ENCODE measurements at regions not wholly inside any gene's neighbourhood (a gene's known extent, or its start where the extent isn't known, plus 50 kb on each side); places are given as distances from the start of the nearest gene placed in this dataset.

DNA sequence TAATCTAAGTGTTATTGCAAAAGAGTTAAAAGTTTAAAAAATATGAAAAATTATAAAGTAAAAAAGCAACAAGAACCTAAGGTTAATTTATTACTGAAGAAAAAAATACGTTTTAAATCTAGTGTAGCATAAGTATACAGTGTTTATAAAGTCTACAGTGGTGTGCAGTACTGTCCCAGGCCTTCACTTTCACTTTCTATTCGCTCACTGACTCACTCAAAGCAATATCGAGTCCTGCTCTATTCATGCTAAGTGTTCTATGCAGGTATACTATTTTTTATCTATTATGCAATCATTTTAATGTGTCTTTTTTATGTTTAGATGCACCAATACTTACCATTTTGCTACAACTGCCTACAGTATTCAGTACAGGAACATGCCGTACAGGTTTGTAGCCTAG lies 113.0 kb downstream of the MANEA start:
- no peak overlapping the region for H3K27ac ChIP-seq
- H3K36me3 ChIP-seq = no peaks in the 10 kb centered on the region
- no peak overlapping the region for H3K4me3 ChIP-seq
- no peaks in the 10 kb centered on the region for H3K4me1 ChIP-seq
- no peaks in the 10 kb centered on the region for H3K27me3 ChIP-seq
- DNase-seq (ENCODE audit: low spot score in 2 of 2) = no peak
- WGBS, 2 donors = 71 to 72% methylated on average over 4 of the region's 4 CpGs
- H3K9me3 ChIP-seq = peaks cover 0 to 3% (median 0%) of the 10 kb centered on the region in 4 donors
- TF ChIP-seq, protein P1, sequence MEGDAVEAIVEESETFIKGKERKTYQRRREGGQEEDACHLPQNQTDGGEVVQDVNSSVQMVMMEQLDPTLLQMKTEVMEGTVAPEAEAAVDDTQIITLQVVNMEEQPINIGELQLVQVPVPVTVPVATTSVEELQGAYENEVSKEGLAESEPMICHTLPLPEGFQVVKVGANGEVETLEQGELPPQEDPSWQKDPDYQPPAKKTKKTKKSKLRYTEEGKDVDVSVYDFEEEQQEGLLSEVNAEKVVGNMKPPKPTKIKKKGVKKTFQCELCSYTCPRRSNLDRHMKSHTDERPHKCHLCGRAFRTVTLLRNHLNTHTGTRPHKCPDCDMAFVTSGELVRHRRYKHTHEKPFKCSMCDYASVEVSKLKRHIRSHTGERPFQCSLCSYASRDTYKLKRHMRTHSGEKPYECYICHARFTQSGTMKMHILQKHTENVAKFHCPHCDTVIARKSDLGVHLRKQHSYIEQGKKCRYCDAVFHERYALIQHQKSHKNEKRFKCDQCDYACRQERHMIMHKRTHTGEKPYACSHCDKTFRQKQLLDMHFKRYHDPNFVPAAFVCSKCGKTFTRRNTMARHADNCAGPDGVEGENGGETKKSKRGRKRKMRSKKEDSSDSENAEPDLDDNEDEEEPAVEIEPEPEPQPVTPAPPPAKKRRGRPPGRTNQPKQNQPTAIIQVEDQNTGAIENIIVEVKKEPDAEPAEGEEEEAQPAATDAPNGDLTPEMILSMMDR (IDR thresholded peaks at IDR 0.05) = no peak
- TF ChIP-seq EP300 (IDR thresholded peaks at IDR 0.05) (no peak), POLR2A (IDR thresholded peaks at IDR 0.05) (no peak)

DNA sequence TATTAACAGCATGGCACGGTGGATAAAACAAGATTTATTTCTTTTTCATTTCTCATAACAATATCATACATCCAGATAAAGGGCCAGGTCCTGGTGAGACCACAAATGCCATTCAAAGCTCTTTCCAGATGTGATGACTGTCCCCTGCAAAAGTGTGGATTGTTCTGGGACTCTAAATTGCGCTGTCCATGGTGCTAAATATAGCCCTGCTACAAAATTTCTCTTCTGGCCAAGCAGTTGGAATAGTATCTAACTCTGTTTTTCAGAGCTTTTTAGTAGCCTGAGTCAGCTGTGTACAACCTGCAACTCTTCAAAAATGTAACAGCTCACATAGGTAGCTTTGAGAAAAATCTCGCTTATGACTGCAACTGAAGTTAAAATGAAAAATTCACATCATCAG lies 115.8 kb downstream of the MANEA start:
- WGBS, 2 donors = 57 to 63% methylated on average over 3 of the region's 3 CpGs
- H3K4me1 ChIP-seq = no peaks in the 10 kb centered on the region
- no peaks in the 10 kb centered on the region for H3K36me3 ChIP-seq
- no peak for TF ChIP-seq EP300 (IDR thresholded peaks at IDR 0.05)
- H3K9me3 ChIP-seq = peaks cover 0 to 3% (median 0%) of the 10 kb centered on the region in 4 donors
- no peak overlapping the region for H3K4me3 ChIP-seq
- DNase-seq (ENCODE audit: low spot score in 2 of 2) = no peak
- no peak overlapping the region for H3K27ac ChIP-seq
- H3K27me3 ChIP-seq = no peaks in the 10 kb centered on the region

DNA sequence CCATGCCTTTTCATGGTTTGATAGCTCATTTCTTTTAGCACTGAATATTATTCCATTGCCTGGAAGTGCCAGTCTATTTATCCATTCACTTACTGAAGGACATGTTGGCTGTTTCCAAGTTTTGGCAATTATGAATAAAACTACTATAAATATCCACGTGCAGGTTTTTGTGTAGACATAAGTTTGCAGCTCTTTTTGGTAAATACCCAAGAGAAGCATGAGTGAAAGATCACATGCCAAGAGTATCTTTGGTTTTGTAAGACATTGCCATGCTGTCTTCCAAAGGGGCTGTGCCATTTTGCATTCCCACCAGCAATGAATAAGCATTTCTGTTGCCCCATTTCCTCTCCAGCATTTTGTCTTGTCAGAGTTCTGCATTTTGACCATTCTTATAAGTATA lies 120.9 kb downstream of the MANEA start:
- Histone ChIP-seq H3K36me3 (no peaks in the 10 kb centered on the region), H3K4me3 (no peak overlapping the region), H3K4me1 (no peaks in the 10 kb centered on the region), H3K27me3 (no peaks in the 10 kb centered on the region), H3K9me3 (no peaks in the 10 kb centered on the region), H3K27ac (no peak overlapping the region)
- WGBS, 2 donors = 0% methylated on average over 1 of the region's 1 CpG
- no peak for DNase-seq (ENCODE audit: low spot score in 2 of 2)
- no peak for TF ChIP-seq POLR2A (IDR thresholded peaks at IDR 0.05)
- TF ChIP-seq, protein P1 (IDR thresholded peaks at IDR 0.05) = no peak
- TF ChIP-seq EP300 (IDR thresholded peaks at IDR 0.05) = no peak

DNA sequence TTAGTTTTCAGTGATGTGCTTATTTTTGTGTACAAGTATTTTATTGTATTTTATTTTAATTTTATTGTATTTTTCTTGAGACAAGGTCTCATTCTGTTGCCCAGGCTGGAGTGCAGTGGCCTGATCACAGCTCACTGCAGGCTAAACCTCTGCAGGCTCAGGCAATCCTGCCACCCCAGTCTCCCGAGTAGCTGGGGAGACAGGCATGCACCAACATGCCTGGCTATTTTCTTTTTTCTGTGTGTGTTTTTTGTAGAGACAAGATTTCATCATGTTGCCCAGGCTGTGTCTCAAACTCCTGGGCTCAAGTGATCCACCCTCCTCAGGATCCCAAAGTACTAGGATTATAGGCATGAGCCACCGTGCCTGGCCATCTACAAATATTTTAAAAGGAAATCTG lies 146.3 kb downstream of the MANEA start:
- H3K27me3 ChIP-seq = no peaks in the 10 kb centered on the region
- H3K36me3 ChIP-seq = no peaks in the 10 kb centered on the region
- no peak overlapping the region for H3K27ac ChIP-seq
- no peak for DNase-seq (ENCODE audit: low spot score in 2 of 2)
- peaks cover 0 to 18% (median 2%) of the 10 kb centered on the region in 4 donors for H3K9me3 ChIP-seq
- no peak overlapping the region for H3K4me3 ChIP-seq
- no peaks in the 10 kb centered on the region for H3K4me1 ChIP-seq
- TF ChIP-seq, protein P1 (IDR thresholded peaks at IDR 0.05) = no peak
- TF ChIP-seq EP300 (IDR thresholded peaks at IDR 0.05) = no peak
- no peak for TF ChIP-seq POLR2A (IDR thresholded peaks at IDR 0.05)
- WGBS, 2 donors = 76 to 81% methylated on average over 2 of the region's 2 CpGs

DNA sequence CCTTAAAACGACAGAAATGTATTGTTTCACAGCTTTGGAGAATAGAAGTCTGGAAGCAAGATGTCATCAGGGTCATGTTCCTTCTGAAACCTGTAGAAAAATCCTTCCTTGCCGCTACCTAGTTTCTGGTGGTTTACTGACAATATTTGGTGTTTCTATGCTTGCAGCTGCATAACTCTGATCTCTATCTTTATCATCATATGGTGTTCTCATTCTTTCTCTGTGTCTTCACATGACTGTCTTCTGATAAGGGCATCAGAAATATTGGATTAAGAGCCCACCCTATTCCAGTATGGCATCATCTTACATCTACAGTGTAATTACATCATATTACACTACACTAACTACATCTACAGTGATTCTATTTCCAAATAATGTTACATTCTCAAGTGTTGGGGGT lies 148.0 kb downstream of the MANEA start:
- Histone ChIP-seq H3K4me3 (no peak overlapping the region), H3K27me3 (no peaks in the 10 kb centered on the region), H3K36me3 (no peaks in the 10 kb centered on the region), H3K27ac (no peak overlapping the region), H3K9me3 (peaks cover 0 to 14% (median 2%) of the 10 kb centered on the region in 4 donors), H3K4me1 (no peaks in the 10 kb centered on the region)
- WGBS, 2 donors = 66 to 72% methylated on average over 2 of the region's 2 CpGs
- TF ChIP-seq, protein P1 (IDR thresholded peaks at IDR 0.05) = no peak
- TF ChIP-seq POLR2A (IDR thresholded peaks at IDR 0.05) (no peak), EP300 (IDR thresholded peaks at IDR 0.05) (no peak)
- DNase-seq (ENCODE audit: low spot score in 2 of 2) = no peak

DNA sequence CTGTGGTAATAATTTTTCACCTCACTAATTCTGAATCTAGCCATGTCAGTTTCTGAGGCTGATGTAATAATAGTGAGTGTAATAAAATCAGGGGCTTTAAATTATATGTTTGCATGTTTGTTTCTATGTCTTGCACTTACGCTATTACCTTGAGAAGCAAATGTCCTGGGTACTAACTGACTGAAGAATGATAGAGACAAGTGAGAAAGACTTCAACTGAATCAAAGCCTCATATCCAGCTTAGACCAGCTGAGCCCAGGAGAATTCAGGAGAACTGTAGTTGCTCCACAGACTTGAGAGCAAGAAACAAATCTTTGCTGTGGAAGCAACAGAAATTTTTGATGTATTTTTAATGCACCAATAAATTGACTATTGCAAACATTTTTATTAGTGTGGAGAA lies 162.8 kb downstream of the MANEA start:
- no peak for DNase-seq (ENCODE audit: low spot score in 2 of 2)
- Histone ChIP-seq H3K27ac (no peak overlapping the region), H3K4me3 (no peak overlapping the region), H3K9me3 (no peaks in the 10 kb centered on the region), H3K4me1 (no peaks in the 10 kb centered on the region), H3K27me3 (no peaks in the 10 kb centered on the region), H3K36me3 (no peaks in the 10 kb centered on the region)
- TF ChIP-seq EP300 (IDR thresholded peaks at IDR 0.05) (no peak), POLR2A (IDR thresholded peaks at IDR 0.05) (no peak)
- TF ChIP-seq, protein P1 (IDR thresholded peaks at IDR 0.05) = no peak
- WGBS, 2 donors = 87 to 88% methylated on average over 1 of the region's 1 CpG
